Non-pigmented ciliary epithelial cell (primary cell): ENCODE measurements at regions not wholly inside any gene's neighbourhood (a gene's known extent, or its start where the extent isn't known, plus 50 kb on each side); places are given as distances from the start of the nearest gene placed in this dataset.

Experiments used
- DNase-seq: peaks from one replicate; pipeline ENCODE4 v3.0.0-alpha.2; 2010; ENCODE audit warnings: low read depth

DNA sequence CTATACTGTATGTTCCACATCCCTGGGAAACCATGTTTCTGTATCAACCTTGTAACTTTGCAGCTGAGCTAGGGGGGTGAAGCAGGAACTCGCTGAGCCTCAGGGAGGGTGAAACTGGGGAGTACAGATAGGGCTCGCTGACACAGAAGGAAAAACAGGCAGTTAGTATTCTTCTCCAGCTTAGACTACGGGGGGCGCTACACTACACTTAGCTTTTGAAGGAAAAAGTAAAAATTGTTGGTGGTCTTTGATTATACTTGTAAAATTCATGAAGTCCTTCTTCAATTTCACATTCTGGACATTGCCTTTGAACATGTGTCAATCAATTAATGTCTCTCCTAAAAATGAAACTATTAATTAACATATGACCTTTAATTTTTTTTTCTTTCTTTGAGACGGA is 73.5 kb upstream of the RGMA start:
- DNase-seq = no peak

DNA sequence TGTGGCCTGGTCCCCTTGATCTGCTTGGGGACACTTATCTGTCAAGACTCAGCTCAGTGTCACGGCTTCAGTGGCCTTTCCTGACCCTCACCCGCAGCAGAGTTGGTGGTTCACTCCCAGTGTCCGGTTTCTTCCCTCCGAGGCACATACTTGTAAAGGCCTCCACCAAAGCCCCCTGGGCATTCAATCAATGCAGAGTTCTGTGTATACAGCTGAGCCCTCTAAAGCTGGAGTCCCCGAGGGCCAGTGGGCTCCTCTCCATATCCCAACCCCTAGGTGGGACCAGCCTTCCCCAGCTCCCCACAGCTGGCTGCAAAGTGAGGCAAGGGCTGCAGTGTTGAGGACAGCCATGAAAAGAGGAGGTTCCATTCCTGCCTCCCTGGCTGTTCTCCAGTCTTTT is 70.9 kb upstream of the RGMA start:
- DNase-seq = no peak

DNA sequence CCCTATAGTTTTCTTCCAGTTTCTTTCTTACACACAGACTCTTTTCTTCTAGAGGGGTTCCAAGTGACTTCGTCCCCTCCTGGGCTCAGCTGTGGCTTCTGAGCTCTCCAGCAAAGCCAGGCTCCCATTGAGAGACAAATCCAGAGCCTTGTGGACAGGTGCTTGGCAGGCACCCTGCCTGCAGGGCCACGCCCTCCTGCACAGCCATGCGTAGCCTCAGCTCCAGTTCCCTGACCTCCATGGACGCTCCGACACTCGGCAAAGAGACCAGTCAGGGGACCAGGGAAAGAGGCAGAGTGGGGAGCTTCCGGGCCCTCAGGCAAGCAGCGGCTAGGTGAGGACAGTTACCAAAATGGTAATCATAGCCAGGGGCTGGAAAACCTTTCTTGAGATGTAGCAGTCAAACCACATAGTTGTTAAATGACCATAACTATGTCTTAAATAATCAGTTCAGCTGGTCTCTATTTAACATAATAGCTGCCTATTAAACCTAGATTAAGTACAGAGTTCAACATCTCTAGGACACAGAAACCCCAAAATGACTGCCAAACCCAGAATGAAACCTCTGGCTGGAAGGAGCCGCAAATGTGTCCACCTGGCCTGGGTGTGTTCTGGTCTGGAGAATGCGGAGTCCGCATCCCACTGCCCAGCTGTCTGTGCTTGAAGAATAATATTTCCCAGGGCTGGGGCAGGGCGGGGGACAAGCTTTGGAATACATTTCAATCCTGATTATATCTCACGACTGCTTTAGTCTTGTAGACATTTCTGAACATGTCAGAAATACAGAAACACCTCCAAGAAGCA is 69.3 kb upstream of the RGMA start:
- DNase-seq = no peak

DNA sequence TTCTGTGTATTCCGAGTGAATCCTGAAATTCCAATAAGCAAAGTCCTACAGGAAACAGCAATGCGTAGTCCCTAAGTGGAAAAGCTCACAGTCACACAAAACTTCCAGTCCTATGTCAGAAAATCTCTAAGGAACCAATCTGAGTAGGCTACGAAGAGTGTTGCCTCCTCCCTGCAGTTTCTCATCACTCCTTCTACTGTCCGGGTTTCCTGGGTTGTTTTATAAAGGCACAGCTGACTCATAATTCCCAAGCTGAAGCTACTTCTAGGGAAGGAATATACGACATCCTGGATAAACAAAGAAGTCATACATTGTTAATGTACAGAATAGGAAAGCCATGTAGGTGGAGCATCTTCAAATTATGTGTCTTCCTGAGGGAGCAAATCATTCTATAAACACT is 65.7 kb upstream of the RGMA start:
- no peak for DNase-seq

DNA sequence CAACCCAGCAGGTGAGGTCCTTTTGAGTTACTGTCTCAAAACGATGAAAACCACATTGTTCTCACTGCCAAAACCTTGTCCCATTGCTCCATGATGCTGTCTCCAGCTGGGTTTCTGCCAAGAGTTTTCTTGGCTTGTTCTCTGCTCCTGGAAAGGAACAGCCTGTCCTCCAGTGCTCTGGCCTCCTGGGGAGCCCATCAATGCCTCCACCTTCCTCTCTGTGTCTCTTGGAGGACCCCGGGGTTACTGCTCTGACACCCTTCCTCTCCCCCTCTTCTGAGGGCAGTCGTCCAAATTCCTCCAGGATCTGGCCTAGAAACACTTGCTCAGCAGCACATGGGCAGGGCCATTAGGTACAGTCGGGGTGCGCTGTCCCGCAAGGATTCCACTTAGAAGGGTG is 63.9 kb upstream of the RGMA start:
- DNase-seq = no peak

DNA sequence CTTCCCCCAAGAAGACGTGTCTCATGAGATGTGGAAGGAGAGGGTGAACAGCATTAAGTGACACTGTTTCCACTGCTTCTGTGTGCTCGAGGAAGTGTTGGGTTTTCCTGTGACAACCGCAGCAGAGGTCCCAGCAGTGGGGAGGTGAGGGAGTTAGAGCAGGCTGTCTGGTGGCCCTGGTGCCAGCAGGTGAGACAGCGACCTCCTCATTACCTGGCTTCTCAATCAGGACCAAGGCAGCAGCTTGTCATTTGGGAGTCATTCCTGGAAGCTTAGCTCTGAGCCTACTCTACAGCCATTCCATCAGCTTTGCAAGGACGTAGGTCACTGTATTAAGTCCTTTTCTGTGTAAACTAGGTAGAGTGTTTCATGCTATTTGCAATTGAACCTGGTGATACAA is 63.3 kb upstream of the RGMA start:
- no peak for DNase-seq

DNA sequence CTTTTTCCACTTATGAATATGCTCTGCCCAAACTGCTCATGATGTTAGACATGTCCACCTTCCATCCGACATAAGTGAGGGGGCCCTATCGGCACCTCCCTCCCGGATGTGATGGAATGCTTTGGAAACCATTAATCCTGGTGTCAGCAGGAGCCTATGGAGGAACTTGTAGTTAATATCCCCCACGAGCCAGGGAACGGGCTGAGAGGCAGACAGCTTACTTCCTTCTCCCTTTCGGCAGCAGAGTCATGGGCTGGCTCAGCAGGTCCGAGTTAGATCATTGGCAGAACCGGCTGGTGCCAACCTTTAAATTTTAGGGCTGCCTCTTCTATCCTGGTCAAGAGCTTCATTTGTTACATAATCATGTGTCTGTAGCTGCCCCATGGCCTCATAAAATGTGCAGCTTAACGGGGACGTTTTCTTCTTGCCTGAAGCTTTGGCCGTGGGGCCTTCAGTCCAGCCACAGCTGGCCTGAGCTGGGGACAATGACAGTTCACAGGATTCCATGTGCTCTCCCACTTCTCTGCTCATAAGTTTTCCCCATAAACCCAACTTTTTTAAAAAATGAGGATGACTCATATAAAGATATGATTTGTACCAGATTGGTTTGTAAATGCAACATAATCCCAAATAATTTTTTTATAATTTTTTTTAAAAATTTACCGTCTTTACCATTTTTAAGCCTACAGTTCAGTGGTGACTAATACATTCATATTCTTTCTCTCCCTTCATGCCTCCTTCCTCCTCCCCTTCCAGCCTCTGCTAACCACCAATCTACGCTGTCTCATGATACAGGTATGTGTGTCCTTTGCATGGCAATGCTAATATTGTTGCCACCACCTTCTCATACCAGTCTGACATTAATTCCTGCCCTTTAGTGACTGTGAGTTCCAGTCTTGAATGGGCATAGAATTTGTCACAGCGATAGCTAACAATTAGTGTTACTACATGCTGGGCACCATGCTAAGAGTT is 62.2 kb upstream of the RGMA start:
- no peak for DNase-seq

DNA sequence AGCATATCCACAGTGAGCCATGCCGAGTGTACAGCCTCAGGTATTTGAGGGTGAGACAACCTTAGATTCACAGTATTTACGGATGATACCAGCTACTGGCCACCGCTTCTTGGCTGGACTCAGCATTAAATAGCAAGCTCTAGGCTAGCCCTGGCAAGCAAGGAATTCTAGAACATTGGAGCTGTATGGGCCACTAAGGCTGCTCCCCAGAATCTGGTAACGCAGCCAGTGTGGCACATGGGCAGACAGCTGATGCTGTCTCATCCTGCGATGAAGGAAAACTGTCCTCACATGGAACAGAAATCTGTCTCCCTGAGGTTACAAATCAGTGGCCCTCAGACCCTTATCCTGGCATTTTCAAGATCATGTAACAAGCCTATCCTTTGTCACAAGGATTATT is 57.6 kb upstream of the RGMA start:
- no peak for DNase-seq

DNA sequence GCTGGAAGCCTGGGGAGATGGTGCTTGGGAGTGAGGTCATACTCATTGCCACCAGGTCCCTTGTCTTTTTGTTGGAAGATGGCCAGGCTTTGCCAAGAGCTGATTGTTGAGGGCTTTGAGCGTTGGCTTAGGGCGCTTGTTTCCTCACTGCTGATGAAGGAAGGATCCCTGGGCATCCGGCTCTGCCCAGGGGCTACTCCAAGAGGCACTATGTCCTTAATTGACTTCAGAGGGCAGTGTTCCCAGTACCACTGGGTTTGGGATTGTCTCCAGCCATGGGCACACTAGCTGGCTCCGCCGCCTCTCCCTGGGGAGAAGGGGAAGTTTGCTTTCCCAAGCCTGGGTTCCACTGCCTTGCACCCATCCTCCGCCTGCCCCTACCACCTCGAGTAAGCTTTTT is 57.2 kb upstream of the RGMA start:
- DNase-seq = no peak

DNA sequence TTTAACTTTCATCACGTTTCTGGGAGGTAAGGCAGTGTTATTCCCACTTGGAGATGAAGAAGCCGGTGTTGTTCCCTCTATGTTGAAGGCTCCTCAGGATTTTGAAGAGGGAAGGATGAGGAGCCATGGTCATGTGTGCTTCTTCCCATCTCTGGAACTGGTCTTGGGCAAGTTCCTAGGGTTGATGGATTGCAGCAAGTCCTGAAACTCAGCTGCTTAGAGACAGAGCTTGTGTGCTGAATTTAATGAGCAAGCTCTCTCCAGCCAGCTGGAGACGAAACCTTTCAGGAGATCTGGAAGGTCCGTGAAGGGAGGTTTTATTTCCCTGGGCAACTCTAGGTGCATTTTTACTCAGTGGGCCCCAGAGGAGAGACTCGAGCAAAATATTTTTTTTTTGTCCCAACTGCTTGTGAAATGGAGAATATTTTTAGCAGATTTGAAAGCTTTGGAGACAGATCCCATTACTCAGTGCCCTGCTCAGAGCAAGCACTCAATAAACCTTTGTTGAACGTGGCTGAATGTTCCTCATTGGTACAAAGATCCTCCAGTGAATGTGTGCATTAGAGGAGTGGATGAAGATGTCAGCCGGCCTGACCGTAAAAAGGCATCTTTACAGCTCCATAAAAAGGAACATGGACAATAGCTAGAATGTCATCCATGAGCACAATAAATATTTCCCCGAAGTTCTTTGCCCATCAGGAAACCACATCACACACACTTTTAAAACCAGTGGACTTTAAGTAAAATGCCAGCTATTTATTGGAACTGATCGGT is 55.6 kb upstream of the RGMA start:
- DNase-seq = no peak

DNA sequence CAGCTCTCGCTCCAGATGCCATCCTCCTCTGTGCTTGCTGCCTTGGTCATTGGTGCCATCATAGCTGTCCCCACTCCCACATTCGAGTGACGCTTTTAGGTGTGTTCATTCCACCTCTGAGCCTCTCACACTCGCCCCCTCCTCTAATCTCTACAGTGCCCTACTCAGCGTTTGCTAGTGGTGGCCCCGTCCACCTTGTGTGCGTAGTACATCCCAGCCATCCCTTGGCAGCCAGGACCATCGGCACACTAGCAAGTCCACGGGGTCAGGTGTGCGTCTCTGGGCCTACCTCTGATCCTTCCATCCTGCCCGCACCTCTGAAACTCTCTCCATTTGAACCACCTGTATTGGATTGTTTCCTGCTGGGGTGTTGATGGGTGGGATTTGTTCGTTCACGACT is 54.2 kb upstream of the RGMA start:
- no peak for DNase-seq

DNA sequence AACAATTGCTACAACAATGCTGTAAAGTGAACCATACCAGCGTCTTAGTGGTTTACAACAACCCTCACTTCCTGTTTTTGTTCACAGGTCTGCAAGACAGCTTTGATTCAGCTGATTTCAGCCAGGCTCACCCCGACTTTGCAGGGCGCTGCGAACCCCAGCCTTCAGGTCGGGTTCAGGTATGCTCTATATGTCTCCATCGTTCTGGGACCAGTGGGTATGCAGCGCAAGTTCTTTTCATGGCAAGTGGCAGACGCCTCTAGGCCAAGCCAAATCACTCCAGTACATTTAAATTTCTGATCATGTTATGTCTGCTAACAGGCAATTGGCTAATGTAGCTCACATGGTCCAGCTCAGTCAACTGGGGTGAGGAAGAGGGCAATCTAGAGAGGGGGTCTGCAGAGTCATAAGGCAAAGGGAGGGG is 52.4 kb upstream of the RGMA start:
- DNase-seq = no peak

DNA sequence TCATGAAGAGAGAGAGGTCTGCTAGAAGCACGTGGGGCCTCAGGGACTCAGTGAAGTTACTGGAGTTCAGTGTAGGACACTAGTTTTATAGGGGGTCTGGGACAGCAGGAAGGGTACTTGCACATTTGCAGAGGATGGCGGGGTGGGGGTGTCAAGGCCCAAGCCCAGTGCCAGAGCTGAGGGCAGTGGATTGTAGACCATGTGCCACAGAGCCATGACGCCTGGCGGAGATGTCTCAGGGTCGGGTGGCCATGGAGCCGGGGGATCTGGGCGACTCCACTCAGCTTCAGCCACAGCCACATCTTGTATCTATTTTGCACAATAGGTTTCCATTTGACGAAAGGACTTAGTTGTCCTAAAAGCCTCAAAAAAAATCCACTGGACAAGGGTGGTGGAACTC is 50.4 kb upstream of the RGMA start:
- DNase-seq = no peak

DNA sequence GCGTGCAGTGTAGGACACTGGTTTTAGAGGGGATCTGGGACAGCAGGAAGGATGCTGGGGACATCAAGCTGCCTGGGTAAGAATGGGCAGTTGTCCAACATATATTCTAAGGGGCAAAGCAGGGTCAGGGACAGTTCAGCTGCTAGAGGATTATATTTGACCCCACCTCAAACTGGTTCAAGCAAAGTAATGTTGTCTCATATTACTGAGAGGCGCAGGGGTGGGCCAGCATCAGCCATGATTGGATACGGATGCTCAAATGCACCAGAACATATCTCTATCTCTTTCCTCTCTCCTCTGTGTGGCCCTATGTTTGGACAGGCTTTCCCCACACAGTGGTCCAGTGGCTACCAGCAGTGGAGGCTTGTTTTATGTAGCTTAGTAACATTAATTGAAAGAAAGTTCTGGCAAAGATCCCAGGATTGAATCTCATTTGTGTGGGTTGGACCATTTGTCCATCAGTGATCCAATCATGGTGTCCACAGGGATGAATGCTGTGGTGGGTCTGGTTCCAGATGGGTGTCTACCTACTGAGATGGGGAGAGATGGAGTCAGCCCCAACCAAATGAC is 49.8 kb upstream of the RGMA start:
- DNase-seq = no peak
